Heart right ventricle (tissue), 16 donors: ENCODE measurements at regions not wholly inside any gene's neighbourhood (a gene's known extent, or its start where the extent isn't known, plus 50 kb on each side); places are given as distances from the start of the nearest gene placed in this dataset.

Source experiments
- ATAC-seq, 8 donors: fragments of 200-7000 bp; cut with Tn5 transposase; one replicate each; pipeline ENCODE4 v1.9.1; 2020; ENCODE audit warnings: mild to moderate bottlenecking in 8 of 8, moderate library complexity in 8 of 8, moderate number of reproducible peaks in 1 of 8
- DNase-seq, 2 donors: peaks; one replicate each; pipeline ENCODE4 v3.0.0-alpha.2; 2020
- H3K27ac ChIP-seq, 10 donors: fragments of 200-600 bp; sonication (generic) in 2 of 10; one replicate each; pipeline versions ENCODE4 v1.5.0 to v1.8.0; 2020 to 2022; ENCODE audit warnings: mild to moderate bottlenecking in 3 of 10
- H3K27me3 ChIP-seq, 7 donors: fragments of 200-600 bp; one replicate each; pipeline ENCODE4 v1.8.0; 2021 to 2022; ENCODE audit warnings: mild to moderate bottlenecking in 2 of 7
- H3K36me3 ChIP-seq, 9 donors: fragments of 200-600 bp; sonication (generic) in 1 of 9; one replicate each; pipeline versions ENCODE4 v1.5.0 to v1.8.0; 2020 to 2022; ENCODE audit warnings: mild to moderate bottlenecking in 2 of 9
- H3K4me1 ChIP-seq, 9 donors: fragments of 200-600 bp; sonication (generic) in 1 of 9; one replicate each; pipeline versions ENCODE4 v1.5.0 to v1.8.0; 2020 to 2022; ENCODE audit warnings: mild to moderate bottlenecking in 4 of 9
- H3K4me3 ChIP-seq, 10 donors: fragments of 200-600 bp; sonication (generic) in 2 of 10; one replicate each; pipeline versions ENCODE4 v1.5.0 to v1.8.0; 2020 to 2022; ENCODE audit warnings: mild to moderate bottlenecking in 7 of 10, moderate library complexity in 2 of 10
- H3K9me3 ChIP-seq, 11 donors: fragments of 200-600 bp in 10 of 11; sonication (generic) in 2 of 11; one replicate each; pipeline versions ENCODE4 v1.5.0 to v1.8.0; 2013 to 2022; ENCODE audit warnings: mild to moderate bottlenecking in 2 of 11, control low read depth in 1 of 11, moderate library complexity in 1 of 11
- WGBS, 2 donors: extraction: QIAGEN DNeasy Blood & Tissue Kit; methylation state at CpG; one replicate each; pipeline ENCODE4 v1.1.7; 2013; ENCODE audit warnings: inconsistent platforms in 1 of 2; 5-methylcytosine and 5-hydroxymethylcytosine counted together
- intact Hi-C, 10 donors: fragments of 100-400 bp; cut with DNase I; formaldehyde crosslinking; loops; one replicate each; pipeline versions ENCODE4 v1.11.1 to v1.14.2; 2022
- TF ChIP-seq, protein P1 (sequence below), 9 donors: fragments of 200-600 bp; sonication (generic) in 2 of 9; IDR thresholded peaks; one replicate each; pipeline versions ENCODE4 v1.5.0 to v1.8.0; 2021 to 2022; ENCODE audit warnings: antibody characterized with exemption in 9 of 9, mild to moderate bottlenecking in 5 of 9, moderate library complexity in 1 of 9
- donor health status: Arrhythmogenic right ventricular cardiomyopathy.
- donor health status: ischemic (EF 13 %, LVEDD 7.1; RV severe dilation, severe dysfunction).
- donor health status: healthy with polysubstance abuse.
- donor health status: DM: no; HTN: yes; CAD: no.
- donor health status: DM: no; HTN: no; CAD: no.
- donor health status: ischemic (EF 25% LVEDD 6.9; RV normal size, moderate dysfunction).
- donor health status: ischemic (EF 25% LVEDD 5.7; RV mildly dilated, moderate dysfunction).
- donor health status: healthy.
- donor health status: DM: yes; HTN: yes; CAD: no.
- donor health status: Ischemic cardiomyopathy.
- donor health status: ischemic (EF 35%, LVEDD 5.7; RV mildly dilated, moderate dysfunction).
- donor health status: nonischemic (EF 11% LVEDD 7.7; RV severe dilation, severe dysfunction).
- donor health status: DM: yes; HTN: yes; CAD: no.
- donor health status: PGD.
- donor health status: ischemic (EF 29% LVEDD 5.4; RV normal size, mild dysfunction).
- donor health status: nonischemic (EF 23%, LVEDD 6.1; RV moderate dilation, normal function).

DNA sequence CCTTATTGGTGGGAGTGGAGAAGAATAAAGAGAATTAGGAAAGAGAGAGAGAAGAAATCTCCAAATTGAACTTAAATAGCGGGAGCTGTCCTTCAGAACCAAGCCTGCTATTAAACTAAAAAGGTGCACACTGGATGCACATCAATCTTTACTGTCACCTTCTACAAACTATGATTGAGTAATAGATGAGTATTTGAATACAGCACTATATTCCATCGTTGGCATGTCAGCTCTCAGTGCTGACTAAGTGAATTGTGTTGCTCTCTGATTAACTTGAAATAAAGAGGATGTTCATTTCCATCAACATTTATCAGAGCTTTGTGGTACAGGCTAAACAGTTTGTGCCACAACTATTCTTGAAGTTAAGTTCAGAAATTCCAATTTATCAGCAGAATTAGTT, 143.7 kb upstream of the PABPC4L start:
- Histone ChIP-seq H3K4me1 (no peaks in the 10 kb centered on the region), H3K4me3 (no peak overlapping the region), H3K27me3 (no peaks in the 10 kb centered on the region), H3K36me3 (no peaks in the 10 kb centered on the region), H3K9me3 (no peaks in the 10 kb centered on the region), H3K27ac (no peak overlapping the region)
- TF ChIP-seq, protein P1, sequence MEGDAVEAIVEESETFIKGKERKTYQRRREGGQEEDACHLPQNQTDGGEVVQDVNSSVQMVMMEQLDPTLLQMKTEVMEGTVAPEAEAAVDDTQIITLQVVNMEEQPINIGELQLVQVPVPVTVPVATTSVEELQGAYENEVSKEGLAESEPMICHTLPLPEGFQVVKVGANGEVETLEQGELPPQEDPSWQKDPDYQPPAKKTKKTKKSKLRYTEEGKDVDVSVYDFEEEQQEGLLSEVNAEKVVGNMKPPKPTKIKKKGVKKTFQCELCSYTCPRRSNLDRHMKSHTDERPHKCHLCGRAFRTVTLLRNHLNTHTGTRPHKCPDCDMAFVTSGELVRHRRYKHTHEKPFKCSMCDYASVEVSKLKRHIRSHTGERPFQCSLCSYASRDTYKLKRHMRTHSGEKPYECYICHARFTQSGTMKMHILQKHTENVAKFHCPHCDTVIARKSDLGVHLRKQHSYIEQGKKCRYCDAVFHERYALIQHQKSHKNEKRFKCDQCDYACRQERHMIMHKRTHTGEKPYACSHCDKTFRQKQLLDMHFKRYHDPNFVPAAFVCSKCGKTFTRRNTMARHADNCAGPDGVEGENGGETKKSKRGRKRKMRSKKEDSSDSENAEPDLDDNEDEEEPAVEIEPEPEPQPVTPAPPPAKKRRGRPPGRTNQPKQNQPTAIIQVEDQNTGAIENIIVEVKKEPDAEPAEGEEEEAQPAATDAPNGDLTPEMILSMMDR (IDR thresholded peaks at IDR 0.05): no peak
- intact Hi-C loops: no loop called here
- 71 to 83% methylated on average over 2 of the region's 2 CpGs for WGBS, 2 donors
- no peak for ATAC-seq
- no peak for DNase-seq

DNA sequence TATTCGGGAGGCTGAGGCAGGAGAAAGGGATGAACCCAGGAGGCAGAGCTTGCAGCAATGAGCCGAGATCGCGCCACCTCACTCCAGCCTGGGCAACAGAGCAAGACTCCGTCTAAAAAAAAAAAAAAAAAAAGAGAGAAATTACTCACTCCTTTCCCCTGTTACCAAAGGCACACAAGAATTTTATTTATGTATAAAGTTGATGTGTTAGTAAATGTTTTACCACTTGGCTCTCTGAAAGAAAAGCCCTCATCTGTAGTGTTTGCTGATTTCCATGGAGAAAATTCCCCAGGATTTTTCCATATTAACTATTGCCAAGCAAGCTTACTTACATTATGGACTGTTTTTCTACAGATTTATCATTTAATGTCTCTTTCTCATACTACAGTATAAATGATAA, 142.1 kb upstream of the PABPC4L start:
- Histone ChIP-seq H3K36me3 (no peaks in the 10 kb centered on the region), H3K9me3 (no peaks in the 10 kb centered on the region), H3K4me1 (no peaks in the 10 kb centered on the region), H3K27me3 (no peaks in the 10 kb centered on the region), H3K27ac (no peak overlapping the region), H3K4me3 (no peak overlapping the region)
- ATAC-seq (no peak), DNase-seq (no peak)
- 92 to 95% methylated on average over 4 to 5 of the region's 5 CpGs for WGBS, 2 donors
- intact Hi-C loops: no loop called here
- TF ChIP-seq, protein P1 (IDR thresholded peaks at IDR 0.05): no peak

DNA sequence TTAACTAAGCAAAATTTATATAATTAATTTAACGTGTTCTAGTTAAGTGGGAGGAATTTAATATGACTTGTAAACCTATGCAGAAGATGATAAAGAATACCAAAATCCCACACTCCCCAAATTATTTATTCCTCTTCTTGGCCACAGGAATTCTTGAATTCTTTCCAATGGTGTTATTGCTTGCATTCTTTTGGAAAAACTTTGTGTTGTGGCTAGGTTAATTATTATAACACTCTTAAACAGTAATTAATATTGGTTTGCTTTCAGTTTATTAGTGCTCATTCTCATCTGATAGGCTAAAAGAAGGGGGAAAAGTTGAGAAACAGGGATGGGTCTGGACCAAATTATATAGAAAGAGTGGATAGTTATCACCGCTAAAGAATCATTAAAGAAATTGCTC, 141.5 kb upstream of the PABPC4L start:
- no peak for ATAC-seq
- Histone ChIP-seq H3K27me3 (no peaks in the 10 kb centered on the region), H3K27ac (no peak overlapping the region), H3K36me3 (no peaks in the 10 kb centered on the region), H3K9me3 (no peaks in the 10 kb centered on the region), H3K4me1 (no peaks in the 10 kb centered on the region), H3K4me3 (no peak overlapping the region)
- TF ChIP-seq, protein P1 (IDR thresholded peaks at IDR 0.05): no peak
- WGBS, 2 donors: 42 to 93% methylated on average over 2 of the region's 2 CpGs
- DNase-seq: no peak
- intact Hi-C loops: no loop called here

DNA sequence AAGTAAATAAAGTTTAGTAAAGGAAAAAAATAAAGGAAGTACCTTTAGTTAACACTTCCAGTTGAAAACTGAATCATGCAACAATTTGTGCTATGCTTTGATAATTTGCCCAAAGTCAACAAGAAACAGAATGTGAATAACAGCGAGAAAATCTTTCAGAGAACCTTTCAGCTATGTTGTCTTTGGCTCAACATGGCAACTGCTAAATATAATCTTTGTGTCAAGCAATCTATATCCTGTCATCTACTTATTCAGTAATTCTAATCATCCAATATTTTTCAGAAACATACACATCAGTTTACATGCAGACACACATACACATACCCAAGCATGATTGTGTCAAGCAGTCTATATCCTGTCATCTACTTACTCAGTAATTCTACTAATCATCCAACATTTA, 136.0 kb upstream of the PABPC4L start:
- Histone ChIP-seq H3K4me1 (no peaks in the 10 kb centered on the region), H3K9me3 (no peaks in the 10 kb centered on the region), H3K4me3 (no peak overlapping the region), H3K27me3 (no peaks in the 10 kb centered on the region), H3K36me3 (no peaks in the 10 kb centered on the region), H3K27ac (no peak overlapping the region)
- WGBS, 2 donors: 45 to 63% methylated on average over 1 of the region's 1 CpG
- no peak for DNase-seq
- TF ChIP-seq, protein P1 (IDR thresholded peaks at IDR 0.05): no peak
- intact Hi-C loops: no loop called here
- ATAC-seq: no peak

DNA sequence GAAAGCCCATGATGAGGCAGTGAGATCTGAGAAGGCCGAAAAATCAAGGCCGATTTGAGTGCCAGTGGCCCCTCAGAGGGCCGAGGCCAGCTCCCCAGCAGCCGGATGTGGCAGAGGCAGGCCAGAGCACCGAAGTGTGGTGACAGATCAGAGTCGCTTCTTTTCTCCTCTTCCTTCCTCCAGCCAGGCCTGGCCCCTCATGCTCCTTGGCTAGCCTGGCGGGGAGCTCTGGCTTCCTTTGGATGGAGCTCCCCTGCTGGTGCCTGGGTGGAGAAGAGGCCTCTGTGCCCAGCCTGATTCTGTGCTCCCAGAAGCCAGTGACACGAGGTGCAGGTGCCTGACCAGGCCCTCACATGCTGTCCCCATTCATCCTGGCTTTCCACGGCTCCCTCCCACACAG, 127.2 kb upstream of the PABPC4L start:
- Histone ChIP-seq H3K4me3 (no peak overlapping the region), H3K36me3 (no peaks in the 10 kb centered on the region), H3K9me3 (peaks cover 0 to 8% (median 0%) of the 10 kb centered on the region in 11 donors), H3K4me1 (no peaks in the 10 kb centered on the region), H3K27ac (no peak overlapping the region), H3K27me3 (no peaks in the 10 kb centered on the region)
- TF ChIP-seq, protein P1 (IDR thresholded peaks at IDR 0.05): no peak
- ATAC-seq (no peak), DNase-seq (no peak)
- intact Hi-C loops: no loop called here
- 89 to 91% methylated on average over 9 of the region's 9 CpGs for WGBS, 2 donors
